GM18508 (cell line): ENCODE measurements at regions not wholly inside any gene's neighbourhood (a gene's known extent, or its start where the extent isn't known, plus 50 kb on each side); places are given as distances from the start of the nearest gene placed in this dataset.

Experiments used
- ATAC-seq: cut with Tn5 transposase; IDR thresholded peaks from one replicate; pipeline ENCODE4 v1.9.1; 2021; ENCODE audit warnings: moderate number of reproducible peaks; ENCODE audit not compliant: insufficient read depth, unreplicated experiment

- ATAC-seq = no peak
Measured at GRCh38 chr7:156169474-156170370, 357.5 kb upstream of the SHH start.

DNA sequence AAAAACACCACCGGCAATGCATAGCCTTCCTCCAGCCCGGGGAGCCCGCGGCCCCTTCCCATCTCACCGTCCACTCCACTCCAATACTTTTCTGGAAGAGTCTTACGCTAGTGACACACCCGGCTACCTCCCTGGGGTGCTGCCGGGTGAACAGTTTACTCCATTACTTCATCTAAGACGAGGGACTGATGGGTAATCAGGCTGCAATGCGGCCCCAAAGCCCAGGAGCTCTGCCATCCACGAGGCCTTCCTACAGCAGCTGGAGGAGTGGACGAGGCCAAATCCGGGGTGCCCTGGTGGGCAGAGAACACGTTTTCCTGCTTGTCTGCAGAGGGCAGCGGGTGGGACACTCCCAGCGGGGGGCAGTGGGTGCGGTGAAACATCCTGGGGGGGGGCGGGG lies 356.2 kb upstream of the SHH start:
- no peak for ATAC-seq

DNA sequence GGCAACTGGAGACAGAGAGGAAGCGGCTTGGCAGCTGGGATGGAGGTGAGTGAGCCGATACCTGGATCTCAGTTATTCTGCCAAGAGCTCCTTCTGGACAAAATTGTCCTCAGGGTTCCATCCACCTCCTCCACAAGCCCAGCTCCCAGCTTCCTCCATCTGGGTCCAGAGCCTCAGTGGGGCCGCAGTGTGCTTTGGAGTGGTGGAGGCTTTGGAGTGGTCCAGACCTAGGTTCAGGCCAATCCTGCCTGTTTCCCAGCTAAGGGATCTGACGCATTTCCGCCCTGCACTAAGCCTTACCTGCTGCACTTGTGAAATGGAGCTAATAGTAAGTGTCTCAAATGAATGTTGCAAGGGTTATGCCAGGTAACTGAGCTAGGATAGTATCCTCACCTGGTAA lies 355.7 kb upstream of the SHH start:
- ATAC-seq = no peak

DNA sequence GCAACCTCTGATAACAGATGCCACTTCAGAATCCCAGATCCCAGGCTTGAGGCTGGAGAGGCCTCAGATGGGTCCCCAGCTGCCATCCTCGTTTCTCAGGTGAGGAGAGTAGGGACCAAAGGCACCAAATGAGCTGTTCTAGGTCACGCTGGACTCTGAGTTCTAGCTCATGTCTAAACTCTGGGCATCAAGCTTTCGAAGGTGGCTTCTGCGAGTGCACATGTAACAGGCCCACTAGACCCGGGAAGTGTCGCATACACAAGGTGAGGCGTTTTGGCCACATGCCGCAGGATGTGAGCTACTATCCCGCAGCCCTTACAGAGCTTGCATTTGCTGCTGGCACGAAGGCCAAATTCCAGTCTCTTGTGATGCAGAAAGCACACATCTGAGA lies 355.1 kb upstream of the SHH start:
- ATAC-seq = no peak

GRCh38 chr7:156166692-156167416 lies 354.6 kb upstream of the SHH start:
- ATAC-seq = no peak

- no peak for ATAC-seq
Measured at GRCh38 chr7:156163747-156164146, 351.5 kb upstream of the SHH start.

- no peak for ATAC-seq
Measured at GRCh38 chr7:156162451-156162850, 350.2 kb upstream of the SHH start.

- ATAC-seq = no peak
Measured at GRCh38 chr7:156160811-156161210, 348.5 kb upstream of the SHH start.

DNA sequence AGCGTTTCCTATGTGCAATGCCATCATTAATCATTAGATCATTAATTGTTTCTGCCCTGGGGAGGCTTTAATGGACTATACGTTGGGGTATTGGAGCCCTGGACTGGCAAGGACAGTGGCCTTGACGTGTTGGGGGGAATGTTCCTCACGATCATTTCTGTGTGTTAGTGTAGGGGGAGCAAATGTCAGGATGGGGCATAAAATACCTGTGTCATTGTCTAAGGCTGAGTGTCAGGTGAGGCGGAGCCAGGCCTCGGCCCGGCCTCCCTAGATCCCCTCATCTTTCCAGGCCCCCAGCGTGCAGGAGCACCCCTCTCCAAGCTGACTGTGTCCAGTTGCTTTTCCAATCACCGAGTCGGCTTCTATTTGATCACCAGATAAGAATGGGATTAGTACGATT lies 346.4 kb upstream of the SHH start:
- ATAC-seq = no peak

GRCh38 chr7:156158213-156158612 lies 345.9 kb upstream of the SHH start:
- no peak for ATAC-seq

DNA sequence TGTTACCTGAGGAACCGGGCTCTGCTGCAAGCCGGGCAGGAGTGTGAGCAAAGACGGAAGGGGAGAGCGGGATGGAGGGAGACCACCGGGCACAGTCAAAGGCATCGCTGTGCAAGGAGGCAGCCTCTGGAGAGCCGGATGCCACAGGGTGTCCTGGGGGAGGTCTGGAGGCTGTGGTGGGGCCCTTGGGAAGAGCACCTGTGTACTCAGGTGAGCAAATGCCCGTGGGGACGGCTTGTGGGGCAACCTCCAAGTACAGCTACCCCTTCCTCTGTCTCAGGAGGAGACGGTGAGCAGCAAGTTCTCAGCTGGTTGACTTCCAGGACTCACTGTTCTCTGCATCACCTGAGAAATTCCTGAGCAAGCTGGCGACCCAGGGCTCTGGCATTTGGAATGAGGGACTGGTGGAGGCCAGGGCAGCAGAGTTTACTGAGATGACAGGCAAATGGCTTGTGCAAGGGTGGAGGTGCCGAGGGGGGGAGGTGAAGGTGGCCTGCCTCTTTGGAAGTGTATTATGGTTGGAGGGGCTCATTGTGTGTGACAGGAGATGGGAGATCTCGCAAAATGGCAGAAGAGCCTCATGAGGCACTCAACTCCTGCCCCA lies 345.2 kb upstream of the SHH start:
- no peak for ATAC-seq

DNA sequence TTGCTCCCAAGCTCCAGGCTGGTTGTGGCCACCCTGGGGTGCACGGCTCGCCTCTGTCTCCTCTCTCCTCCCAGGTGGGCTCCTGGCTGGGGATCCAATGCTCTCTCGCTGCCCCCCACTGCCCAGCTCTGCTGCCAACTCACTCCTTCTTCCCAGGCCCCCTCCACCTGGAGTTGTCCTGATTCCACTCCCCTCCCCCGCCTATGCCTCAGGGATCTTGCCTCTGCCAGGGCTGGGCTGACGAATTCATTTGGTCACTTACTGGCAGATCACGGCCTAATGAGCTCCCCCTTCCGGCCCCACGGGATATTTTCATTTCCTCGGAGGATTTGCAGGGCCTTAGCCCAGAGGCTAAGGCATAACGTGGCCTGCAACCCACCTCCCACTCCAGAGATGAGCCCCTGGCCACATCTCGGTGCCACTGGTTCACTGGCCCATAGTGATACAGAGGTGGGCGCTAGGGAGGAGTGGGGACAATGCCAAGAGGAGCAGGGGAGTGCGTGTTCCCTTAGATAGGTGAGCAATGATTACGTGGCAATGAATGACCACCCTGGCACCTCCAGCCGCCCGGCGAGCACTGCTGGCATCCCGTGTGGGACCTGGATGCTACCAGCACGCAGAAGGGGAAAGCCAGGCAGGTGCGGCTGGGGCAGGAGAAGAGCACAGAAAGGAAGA lies 344.6 kb upstream of the SHH start:
- no peak for ATAC-seq

GRCh38 chr7:156155988-156156733 lies 343.9 kb upstream of the SHH start:
- no peak for ATAC-seq

GRCh38 chr7:156153590-156153989 lies 341.3 kb upstream of the SHH start:
- no peak for ATAC-seq

DNA sequence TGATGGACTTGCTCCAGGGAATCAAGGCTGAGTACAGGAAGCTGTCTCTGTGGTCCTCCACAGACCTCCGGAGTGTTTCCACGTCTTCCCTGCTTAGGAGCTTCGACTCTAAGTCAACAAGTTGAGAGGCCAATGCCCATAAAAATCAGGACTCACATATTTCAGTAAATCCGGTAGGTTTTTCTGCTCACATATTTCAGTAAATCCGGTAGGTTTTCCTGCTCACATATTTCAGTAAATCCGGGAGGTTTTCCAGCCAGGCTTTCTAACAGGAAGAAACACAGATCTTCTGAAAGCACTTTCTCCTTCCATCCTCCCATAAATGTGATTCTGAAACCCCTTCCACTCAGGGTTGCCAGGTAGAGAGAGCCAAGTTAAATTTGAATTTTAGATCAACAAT lies 340.1 kb upstream of the SHH start:
- ATAC-seq = no peak

- ATAC-seq = no peak
Measured at GRCh38 chr7:156151658-156152057, 339.4 kb upstream of the SHH start.

GRCh38 chr7:156151078-156151477 lies 338.8 kb upstream of the SHH start:
- no peak for ATAC-seq

DNA sequence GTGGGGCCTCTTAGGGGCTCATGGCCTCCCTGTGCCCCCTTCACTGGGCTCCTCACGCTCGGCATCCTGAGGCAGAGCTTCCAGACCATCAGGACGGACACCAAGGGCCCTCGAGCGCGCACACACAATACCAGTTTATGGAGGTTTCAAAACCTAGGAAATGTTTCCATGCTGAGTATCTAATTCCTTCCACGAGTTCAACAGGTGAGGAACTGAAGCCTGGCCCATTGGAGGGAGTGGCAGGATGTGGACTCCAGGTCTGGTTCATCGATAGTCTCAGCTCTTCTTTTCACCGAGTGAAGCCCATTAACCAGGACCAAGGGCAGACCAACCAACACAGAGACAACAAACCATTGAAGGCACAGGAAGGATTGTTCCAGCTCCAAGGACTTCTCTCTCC lies 336.7 kb upstream of the SHH start:
- no peak for ATAC-seq

- no peak for ATAC-seq
Measured at GRCh38 chr7:156148547-156148946, 336.3 kb upstream of the SHH start.
